Muscle of back (tissue), 3 donors: ENCODE measurements at regions not wholly inside any gene's neighbourhood (a gene's known extent, or its start where the extent isn't known, plus 50 kb on each side); places are given as distances from the start of the nearest gene placed in this dataset.

Experiments used
- DNase-seq, 3 donors: peaks; one replicate each; pipeline versions ENCODE4 v3.0.0 to v3.0.0-alpha.2; 2013

DNA sequence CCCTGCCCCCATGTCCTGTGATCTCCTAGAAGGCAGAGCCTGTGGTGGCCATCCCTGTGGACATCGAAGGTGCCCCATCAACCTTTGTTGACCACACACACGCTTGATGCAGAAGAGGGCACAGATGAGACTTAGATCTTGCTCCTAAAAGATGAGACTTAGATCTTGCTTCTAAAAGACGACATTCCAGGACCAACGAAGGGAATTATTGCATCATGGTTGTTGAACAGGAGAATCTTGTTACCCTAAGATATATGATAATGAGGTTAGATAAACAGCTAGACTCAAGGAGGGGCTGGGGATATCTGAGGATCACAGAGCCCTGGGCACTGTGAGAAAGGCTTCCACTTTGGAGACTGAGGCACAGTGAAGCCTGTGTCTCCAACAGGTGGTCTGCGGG, 91.1 kb upstream of the WSCD2 start:
- no peak for DNase-seq

DNA sequence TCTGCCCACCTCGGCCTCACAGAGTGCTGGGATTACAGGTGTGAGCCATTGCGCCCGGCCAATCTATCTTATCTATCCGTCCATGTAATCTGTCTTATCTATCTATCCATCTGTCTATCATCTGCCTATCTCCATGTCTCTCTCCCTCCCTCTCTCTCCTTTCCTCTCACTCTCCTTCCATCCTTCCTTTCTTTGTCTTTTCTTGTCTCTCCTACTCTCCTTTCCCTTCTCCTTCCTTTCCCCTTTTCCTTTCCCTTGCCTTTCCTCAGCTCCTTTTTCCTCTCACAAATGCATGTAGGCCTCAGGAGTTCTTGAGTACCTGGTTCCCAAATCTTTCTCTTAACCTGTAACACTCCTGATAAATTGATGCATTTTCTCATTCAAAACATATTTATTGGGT, 89.3 kb upstream of the WSCD2 start:
- no peak for DNase-seq

DNA sequence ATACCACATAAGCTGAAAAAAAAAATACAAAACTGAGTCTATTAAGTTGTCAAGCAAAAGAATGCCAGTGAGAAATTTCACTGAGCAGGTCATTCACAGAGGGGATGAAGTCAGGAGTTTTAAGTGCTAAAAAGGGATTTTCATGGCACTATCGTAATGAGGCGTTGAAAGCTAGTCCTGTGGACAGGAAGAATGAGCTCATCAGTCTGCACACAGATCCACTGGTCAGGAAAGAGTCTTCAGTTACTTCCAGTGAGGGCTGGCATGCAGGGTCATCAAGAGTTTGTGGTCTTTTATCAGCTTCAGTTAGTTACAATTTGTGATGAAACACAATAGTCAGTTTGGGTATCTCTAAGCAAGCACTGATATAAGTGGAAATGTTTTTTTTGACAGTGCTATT, 88.1 kb upstream of the WSCD2 start:
- no peak for DNase-seq

DNA sequence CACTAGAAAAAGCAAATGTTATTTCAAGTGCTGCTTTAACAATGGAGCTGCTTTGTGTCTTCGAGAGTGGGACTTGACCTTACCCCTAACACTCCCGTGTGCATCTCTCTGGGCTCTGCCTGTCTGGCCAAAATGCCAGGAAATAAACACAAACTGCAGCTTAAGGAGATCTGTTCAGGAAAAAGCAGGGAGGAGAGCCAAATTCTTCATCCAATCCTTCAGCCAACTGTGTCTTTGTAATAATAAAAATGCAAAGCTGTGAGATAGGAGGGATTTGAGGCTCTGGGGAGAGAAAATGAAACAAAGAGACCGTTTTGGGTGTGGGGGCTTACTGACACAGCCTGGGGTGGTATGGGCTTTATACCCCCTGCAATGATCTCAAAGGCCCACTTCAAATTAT, 85.8 kb upstream of the WSCD2 start:
- peak in 2 of 3 donors; percentile 28 to 59 for DNase-seq

DNA sequence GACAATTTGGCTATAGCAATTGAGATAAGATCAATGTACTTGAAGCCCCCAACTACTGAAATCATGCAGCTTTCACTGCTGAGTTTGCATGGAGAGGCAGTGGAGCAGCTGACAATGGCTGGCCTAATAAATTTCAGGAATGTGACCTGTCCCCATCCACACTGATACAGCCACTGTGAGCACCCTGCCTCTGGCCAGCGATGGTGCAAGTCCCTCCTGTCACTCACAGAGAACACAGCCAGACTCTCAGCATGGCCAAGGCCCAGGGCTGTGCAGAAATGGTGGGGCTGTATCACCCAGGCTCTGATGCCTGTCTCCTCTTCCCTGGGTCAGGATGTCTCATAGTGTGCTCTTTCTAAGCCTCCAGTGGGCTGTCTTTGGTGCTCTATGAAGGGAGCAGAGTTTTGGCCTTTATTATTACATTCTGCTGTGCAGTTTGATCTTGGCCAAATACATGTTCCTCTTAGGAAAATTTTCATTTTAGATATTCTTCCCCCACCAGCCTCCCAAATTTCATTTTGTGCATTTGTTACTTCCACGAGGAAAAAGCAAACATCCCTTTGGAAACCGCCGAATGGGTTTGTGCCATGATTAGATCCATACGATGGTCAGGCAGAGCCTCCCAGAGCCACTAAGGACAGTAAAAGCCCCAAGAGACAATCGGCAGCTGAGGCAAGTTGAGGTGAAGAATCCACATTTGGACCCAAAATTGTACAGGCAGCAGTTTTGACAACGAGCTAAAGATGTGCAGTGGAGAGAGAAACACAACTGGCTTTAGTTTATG, 85.1 kb upstream of the WSCD2 start:
- peak in 1 of 3 donors; percentile 52 for DNase-seq

DNA sequence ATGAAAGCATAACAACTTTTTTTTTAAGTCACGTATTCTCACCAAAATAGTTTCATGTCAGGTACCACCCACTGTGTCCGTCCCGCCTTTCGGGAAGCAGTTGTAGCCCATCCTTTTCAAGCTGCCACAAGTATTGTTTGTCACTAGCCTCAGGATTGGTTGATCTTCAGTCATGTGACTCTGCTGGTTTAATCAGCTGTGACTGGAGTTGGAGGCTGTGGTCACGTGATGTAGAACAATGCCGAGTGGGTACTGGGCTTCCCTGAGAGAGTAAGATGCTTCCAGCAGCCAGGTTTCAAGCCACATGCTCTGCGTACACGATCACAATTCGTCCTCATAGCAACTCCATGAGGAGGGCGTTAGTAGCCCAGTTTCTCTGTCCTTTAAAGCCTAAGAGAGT, 83.0 kb upstream of the WSCD2 start:
- no peak for DNase-seq

DNA sequence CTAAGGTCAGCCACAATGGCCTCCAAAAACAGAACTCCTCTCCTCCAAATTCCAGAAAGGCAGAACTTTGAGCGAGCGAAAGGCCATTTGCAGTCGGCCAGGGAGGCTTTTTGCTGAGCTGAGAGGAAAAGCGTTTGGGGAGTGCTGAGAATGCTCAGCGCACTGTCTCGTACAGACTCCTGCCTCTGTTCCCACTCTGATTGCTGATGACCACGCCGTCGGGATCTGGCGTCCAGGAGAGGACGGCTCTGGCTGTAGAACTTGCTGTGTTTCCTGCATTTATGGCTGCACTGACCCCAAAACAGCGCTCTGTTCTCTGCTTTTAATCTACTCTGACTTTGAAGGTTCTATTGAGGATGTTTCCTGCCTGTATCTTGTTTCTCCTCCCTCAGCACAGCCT, 82.4 kb upstream of the WSCD2 start:
- DNase-seq: peak in 2 of 3 donors; percentile 12 to 51

DNA sequence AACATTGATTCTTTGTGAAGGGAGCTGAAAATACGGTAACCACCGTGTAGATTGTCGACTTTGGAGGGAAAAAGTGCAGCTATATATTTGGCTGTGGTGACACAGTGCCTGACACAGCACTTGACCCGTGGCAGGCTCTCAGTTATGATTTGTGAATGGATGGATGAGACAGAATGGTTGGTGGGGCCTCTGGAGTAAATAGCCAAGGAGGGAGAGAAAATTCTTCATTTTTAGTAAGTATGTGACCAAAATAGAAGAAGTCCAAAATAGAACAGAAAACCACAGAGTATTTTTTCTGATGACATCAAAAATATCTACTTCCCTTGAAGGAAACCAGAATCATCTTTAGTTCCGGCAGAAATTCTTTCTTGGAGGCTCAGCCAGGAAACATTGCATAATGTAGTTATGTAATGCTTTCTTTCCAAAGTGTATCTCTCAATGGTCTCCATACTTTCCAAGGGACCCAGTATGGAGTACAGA, 82.0 kb upstream of the WSCD2 start:
- DNase-seq: peak; percentile 54 to 87 (median 79)

DNA sequence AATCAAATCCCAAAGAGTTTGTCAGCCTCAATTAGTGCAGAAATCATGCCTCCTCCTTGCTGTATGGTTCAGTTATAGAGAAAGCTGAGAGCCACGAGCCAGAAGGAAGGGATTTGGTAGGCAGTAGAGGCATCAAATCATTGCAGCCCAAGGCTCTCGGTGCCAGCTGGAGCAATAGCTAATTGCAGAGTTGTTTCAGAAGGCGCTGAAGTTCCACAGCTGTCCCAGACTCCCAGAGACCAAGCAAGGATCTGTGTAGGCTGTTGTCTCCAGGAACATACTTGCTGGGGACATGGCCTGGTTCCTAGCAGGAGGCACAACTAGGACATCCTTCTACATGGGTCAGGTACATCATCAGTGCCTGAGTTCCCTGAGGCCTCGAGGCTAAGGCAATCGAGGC, 80.4 kb upstream of the WSCD2 start:
- no peak for DNase-seq

DNA sequence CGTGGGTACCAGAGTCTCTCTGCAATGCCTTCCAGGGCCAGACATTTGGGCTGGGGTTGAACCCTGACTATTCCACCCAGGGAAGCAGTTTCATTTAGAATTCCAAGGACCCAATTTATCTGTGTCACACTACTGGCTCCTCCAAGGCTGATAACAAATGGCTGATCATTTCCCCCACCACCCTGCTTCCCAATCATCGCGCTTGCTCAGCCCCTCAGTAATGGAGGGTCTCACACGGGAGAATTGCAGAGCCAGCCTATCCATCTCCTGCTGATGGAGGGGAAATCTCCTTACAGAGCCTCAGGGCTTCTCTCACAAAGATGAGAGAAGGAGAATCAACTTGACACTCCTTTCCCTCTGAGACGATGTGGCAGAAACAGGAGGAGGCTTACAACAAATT, 78.4 kb upstream of the WSCD2 start:
- DNase-seq: no peak

DNA sequence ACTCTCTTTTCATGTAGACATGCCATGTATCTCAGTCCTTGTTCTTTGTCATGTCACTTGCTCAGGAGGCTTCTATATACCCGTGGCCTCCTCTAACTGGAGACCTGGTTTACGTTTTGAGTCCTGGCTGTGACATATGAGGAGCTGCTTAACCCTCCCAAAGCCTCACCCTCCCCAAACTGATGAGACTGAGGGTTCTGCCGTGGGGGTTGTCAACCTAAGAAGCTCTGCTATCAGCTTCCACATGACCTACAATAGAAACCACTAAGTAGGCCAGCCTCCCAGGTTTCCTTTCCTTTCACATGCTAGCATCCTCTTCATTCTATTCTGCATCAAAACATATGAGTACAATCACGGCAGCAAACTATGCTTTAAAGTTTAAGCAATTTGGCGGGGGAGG, 76.8 kb upstream of the WSCD2 start:
- no peak for DNase-seq

DNA sequence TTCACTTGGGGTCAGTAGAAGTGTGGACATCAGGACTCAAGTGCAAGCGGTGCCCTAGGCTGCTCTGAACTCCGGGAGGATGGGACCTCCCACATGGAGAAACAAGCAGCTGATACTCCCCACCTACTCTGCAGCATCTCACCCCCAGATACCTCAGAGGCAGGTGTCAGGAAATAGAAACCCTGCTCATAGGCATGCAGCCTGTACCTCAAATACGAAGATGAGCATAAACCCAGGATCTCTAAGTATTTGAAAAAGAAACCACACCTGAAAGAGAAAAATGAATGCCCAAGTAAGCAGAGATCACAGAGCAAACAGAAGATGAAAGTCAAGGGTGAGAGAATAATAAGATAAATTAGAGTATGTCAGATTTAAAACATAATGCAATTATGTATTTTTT, 75.6 kb upstream of the WSCD2 start:
- DNase-seq: no peak

DNA sequence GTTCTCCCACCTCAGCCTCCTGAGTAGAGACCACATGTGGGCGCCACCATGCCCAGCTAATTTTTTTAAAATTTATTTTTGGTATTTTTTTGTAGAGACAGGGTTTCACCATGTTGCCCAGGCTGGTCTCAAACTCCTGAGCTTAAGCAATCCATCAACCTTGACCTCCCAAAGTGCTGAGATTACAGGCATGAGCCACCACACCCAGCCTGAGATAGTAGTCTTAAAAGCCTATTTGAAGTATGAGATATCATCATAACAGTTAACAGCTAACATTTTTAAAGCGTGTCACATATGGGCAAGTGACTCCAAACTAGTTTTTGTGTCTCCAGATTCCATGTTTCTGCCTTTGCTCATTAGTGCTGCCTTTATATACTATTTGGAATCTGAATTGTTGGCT, 74.6 kb upstream of the WSCD2 start:
- no peak for DNase-seq

DNA sequence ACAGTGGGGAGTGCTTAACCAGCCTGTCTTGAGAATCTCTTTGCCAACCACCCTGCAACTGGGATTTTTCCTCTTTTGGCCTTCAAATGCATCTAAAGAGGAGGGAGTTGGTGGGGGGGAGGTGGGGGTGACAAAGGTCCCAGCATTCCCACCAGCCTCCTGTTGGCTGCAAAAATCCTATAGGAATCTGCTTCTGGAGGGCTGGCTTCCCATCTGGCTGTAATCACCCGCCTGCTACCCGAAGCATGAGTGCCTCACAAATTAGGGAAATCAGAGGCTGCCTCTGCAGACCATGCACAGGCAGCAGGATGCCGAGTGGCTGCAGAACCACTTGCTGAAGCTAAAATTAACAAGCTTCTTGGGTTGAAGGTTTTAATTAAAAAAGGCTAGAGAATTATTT, 73.9 kb upstream of the WSCD2 start:
- DNase-seq: no peak

DNA sequence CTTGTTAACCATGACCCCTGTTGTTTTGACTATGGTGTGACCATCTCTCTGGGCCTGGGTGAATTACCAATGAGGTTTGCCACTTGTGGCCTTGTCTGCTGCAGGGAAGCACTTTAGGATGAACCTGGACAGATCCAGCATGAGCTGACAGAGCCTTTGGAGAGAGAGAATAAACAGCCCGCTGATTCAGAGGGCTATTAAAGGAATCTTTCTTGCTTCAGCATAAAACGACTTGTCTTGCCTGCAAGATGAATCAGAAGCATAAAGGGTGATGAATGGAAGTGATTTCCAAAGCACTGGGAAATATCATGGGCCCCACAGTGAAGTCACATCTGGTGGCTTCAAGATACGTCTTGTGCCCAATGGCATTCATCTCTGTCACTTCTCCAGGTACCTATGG, 69.0 kb upstream of the WSCD2 start:
- DNase-seq: no peak

DNA sequence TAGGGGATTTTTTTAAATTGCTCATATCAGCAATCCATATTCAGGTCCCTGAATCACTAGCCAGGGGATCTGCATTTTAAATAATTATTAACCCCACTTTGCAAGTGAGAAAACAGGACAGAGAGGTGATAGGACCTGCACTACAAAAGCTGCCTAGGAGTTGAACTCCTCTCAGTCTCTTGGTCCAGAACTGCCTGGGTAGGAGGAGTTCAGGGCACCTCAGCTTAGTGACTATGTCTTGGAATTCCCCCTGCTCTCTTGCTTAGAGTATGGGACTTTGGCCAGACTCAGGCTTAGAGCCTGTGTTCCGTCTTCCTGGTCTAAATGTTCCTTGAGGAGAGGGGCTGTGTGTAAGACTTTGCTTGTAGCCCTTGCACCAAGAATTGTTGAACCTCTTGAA, 68.2 kb upstream of the WSCD2 start:
- DNase-seq: no peak

DNA sequence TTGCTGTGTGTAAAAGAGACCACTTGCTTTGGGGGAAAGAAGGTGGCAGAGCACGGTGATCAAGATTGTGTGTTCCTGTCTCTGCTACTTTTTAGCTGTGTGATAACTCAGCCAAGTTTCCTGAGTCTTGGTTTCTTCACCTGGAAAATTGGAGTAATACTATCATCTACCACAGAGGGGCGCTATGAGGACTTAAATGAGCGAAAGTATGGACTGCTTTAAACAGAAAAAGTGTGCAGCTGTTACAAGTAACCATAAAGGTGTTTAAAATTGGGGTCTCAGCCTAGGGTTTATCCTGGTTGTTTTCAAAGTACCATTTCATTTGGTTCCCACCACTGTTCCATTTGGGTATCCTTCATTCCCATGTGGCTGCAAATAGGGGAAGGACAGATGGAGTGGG, 65.9 kb upstream of the WSCD2 start:
- no peak for DNase-seq

DNA sequence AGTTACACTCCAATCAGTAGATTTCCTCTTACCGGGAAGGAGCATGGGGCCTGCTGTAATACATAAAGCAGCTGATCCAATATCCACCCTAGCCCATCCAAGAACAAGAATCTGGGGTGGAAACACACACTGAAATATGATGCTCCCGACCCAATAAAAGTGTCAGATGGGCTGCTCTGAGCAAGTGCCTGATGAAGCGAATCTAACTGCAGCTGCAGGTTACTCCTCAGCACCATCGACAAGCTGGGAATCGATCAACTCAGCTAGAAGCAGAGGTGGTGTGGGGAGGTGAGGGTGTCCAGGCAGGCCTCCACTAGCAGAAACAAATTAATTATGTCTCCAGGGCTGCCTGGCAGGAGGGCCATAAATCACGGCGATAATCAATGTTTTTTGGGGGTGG, 64.0 kb upstream of the WSCD2 start:
- no peak for DNase-seq

DNA sequence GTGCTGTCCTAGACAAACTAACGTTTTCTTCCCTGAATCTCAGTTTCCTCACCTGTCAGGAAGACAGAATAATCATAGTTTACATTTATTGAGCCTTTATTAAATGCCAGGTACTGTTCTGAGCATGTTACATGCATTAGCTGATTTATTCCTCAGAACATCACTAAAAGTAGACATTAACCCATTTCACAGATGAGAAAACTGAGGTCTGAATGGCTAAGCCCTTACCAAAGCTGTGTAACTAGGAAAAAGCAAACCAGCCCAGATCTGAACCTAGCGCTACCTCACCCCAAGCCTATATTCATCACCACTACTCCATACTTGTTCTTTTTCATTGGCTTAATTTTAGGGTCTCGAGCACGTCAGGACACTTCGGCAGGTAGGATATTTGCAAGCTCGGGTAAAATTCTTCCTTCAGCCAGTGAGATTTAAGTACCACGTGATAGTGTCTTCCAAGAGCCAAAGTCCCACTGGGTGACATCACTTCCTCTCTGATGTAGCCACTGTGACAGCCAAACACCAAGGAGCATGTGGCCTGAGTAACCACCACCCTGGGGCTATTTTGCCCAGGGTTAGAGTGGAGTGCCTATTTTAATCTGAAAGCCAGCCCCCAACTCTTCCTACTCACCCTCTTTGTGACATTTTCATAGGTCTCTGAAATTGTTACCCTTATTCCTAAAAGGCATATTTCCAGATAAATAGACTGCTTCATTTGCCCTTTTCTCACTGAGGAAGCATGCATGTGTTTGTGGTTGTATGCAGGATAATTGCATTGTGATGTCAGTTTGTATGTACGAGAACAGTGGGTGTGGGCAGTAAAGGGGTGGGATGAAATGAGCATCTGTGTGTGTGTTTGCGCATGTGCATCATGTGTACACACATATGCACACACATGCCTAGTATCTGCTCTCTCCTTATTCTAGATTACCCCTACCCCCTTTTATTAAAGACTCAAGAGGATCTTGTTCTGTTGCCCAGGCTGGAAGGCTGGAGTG, 62.2 kb upstream of the WSCD2 start:
- no peak for DNase-seq

DNA sequence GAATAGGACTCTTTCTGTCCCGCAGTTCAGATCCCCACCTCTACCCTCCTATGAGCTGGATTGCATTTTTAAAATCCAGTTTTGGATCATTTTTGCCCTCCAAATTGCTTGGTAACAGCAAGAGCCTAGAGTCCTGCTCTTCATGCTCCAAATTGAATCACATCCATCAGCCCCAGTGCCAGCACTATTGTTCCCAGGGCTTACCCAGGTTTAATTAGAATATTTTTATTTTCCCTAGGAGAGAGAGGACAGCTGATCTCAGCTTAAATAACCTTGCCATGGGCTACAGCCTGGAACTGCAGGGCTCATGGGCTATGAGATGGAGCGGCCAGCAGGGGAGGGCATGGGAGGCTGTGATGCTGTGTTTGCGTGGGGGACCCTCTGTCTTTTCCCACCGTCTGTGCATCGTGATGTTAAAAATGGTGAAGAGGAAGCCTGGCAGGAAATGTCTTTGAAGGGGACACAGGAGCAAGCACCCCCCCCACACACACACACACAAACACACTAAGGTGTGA, 59.4 kb upstream of the WSCD2 start:
- DNase-seq: no peak

DNA sequence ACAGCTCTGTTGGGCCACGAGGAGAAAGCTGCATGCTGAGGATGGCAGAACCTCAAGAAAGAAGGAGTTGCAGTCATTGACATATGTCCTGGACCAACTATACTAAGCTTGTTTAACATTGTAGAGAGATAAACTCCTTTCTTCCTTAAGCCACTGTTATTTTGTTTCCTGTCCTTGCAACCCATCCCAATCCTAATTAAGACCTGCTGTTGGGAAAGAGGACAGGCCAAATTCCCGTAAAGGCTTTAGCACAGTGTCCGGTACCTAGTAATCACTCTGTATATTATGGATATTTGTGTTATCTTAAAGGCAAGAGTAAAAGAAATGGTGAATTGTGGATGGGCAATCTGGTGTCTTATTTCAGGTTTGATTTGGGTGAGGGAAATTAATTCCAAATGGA, 53.5 kb upstream of the WSCD2 start:
- no peak for DNase-seq

DNA sequence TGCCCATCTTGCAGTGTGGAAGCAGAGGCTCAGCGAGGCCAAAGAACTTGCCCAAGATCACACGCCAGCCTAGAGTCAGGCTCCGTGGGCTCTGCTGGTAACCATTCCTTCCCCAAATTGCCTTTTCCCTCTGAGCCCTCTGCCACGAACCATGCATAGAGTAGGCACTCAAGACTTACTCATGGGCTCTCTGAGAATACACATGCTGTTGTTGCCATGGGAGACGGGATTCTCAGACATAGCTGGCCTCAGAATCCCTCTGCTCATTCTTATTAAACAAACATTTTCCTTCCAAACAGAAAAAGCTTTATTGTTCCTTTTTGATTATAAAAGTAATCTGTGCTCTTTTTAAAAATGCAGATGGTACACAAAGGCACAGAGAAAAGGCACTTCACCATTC, 52.5 kb upstream of the WSCD2 start:
- no peak for DNase-seq

DNA sequence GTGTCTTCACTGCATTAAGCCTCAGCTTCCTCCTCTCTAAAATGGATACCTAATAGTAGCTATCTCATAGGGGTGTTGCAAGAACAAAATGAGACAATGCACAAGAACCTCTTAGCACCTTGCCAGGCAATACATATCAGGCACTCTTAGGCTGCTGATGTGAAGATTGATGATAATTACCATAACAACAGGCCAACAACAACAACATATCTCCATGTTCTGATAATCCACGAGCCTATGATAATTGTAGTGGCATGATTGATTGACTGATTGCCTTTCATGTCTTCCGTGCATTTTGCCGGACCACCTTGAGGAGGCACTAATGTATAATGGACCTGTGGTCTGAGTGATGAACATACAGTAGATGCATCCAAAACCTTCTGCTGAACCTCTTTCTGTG, 50.7 kb upstream of the WSCD2 start:
- DNase-seq: no peak
